Neural cell (in vitro differentiated cells): ENCODE measurements at regions not wholly inside any gene's neighbourhood (a gene's known extent, or its start where the extent isn't known, plus 50 kb on each side); places are given as distances from the start of the nearest gene placed in this dataset.

Experiments used
- CTCF ChIP-seq: fragments of 450-650 bp; IDR thresholded peaks from 2 replicates; pipeline ENCODE4 v1.5.1; 2014; ENCODE audit warnings: antibody characterized with exemption, mild to moderate bottlenecking, moderate library complexity; ENCODE audit not compliant: poor library complexity, severe bottlenecking
- MXI1 ChIP-seq: fragments of 450-650 bp; conservative IDR thresholded peaks from 2 replicates; pipeline ENCODE4 v1.6.1; 2014; ENCODE audit warnings: antibody characterized with exemption, mild to moderate bottlenecking; ENCODE audit not compliant: poor library complexity, severe bottlenecking
- REST ChIP-seq: IDR thresholded peaks from 2 replicates; pipeline ENCODE4 v1.6.1; 2012; ENCODE audit warnings: borderline replicate concordance
- TAF1 ChIP-seq: IDR thresholded peaks from 2 replicates; pipeline ENCODE4 v1.6.1; 2012; ENCODE audit warnings: low read depth

GRCh38 chr2:185456517-185456916 is 282.1 kb upstream of the FSIP2 start:
- TF ChIP-seq CTCF (no peak), REST (no peak), MXI1 (no peak), TAF1 (no peak)
